HG03060 (cell line): ENCODE measurements at regions not wholly inside any gene's neighbourhood (a gene's known extent, or its start where the extent isn't known, plus 50 kb on each side); places are given as distances from the start of the nearest gene placed in this dataset.
"Not testable (repeated sequence)": the region's sequence is repeated elsewhere in the genome, so short reads cannot be mapped to it uniquely, and the experiment has no call there.

Source experiments
- ATAC-seq: cut with Tn5 transposase; IDR thresholded peaks from one replicate; pipeline ENCODE4 v1.9.1; 2021; ENCODE audit warnings: low read depth, moderate number of reproducible peaks; ENCODE audit not compliant: unreplicated experiment

DNA sequence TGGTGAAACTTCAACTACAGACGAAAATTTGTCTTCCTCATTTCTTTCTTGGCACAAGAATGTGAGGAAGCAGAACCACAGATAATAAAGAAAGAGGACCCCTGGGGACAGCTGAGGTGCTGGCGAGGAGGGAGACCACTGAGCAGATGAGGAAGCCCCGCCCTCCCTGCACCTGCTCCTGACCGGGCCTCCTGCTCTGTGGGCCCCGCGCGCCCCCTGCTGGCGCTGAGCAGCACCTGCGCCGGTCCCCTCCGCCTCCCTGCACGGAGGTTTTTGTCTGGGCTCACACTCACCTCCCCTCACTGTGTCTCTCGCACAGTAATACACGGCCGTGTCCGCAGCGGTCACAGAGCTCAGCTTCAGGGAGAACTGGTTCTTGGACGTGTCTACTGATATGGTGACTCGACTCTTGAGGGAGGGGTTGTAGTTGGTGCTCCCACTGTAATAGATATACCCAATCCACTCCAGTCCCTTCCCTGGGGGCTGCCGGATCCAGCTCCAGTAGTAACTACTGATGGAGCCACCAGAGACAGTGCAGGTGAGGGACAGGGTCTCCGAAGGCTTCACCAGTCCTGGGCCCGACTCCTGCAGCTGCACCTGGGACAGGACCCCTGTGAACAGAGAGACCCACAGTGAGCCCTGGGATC lies 1100.7 kb downstream of the TMEM121 start:
- ATAC-seq = not testable (repeated sequence)

DNA sequence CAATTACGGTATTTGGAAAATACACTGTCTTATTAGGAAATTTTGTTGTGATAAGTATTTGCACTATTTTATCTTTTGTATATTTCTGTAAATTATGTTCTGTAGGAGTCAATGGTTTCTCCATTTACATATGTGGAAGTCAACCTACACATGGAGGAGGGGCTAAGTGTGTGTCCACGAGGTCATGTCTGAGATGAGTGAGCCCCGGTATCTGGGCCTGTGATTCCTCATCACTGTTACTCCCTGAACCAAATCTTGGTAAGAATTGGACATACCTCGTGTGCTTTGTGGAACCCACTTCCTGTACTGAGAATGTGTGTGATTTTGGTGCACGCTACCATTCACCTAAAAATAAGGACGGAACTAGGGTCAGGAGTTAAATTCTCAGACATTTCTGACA lies 1105.5 kb downstream of the TMEM121 start:
- ATAC-seq = no peak

DNA sequence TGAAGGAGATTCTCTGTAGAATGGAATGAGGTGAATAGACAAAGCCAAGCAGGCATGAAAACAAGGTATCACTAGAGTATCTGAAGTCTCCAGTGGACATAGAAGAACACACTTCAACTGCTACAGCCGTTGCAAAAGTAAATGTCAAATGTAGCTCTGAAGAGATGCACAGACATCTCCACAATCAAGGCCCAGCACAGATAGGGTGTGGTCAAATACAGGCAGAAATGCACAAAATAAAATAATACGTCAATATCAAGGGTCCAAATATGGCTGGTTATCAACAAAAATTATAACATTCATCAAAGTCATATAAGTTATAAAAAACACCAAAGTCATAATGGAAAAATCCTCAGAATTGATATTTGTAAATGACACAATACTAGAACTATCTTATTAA lies 1107.3 kb downstream of the TMEM121 start:
- ATAC-seq = no peak

DNA sequence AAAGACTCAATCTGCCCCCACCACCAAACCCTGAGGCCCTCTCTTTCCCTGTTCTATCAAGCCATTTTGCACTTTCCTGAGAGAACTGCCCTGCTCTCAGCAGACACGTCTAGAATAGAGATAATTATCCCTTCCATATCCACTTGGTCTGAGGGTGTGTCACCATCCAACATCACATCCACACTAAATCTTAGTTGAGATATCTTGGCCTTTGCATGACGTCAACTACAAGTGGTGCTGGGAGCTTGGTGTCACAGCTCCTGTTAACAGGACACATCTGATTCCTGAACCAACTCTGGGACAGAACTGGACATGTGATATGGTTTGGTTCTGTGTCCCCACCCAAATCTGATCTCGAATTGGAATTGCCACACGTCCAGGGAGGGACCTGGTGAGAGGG lies 1109.2 kb downstream of the TMEM121 start:
- ATAC-seq = no peak

DNA sequence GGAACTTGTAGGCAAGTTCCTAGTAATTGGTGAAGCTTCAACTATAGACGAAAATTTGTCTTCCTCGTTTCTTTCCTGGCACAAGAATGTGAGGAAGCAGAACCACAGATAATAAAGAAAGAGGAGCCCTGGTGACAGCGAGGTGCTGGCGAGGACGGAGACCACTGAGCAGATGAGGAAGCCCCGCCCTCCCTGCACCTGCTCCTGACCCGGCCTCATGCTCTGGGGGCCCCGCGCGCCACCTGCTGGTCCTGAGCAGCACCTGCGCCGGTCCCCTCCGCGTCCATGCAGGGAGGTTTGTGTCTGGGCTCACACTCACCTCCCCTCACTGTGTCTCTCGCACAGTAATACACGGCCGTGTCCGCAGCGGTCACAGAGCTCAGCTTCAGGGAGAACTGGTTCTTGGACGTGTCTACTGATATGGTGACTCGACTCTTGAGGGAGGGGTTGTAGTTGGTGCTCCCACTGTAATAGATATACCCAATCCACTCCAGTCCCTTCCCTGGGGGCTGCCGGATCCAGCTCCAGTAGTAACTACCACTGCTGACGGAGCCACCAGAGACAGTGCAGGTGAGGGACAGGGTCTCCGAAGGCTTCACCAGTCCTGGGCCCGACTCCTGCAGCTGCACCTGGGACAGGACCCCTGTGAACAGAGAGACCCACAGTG lies 1112.5 kb downstream of the TMEM121 start:
- not testable (repeated sequence) for ATAC-seq

DNA sequence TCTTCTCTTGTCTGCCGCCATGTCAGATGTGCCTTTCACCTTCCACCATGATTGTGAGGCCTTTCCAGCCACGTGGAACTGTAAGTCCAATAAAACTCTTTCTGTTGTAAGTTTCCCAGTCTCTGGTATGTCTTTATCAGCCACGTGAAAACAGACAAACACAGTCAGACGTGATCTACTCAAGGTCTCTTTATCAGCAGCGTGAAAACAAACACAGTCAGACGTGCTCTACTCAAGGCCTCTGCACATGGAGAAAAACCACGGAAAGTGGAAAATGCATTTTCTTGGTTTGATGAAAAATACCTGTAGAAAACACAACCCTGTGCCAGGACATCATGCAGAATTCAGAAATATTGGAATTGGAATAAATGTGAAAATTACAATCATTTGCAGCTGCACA lies 1115.7 kb downstream of the TMEM121 start:
- ATAC-seq = no peak

DNA sequence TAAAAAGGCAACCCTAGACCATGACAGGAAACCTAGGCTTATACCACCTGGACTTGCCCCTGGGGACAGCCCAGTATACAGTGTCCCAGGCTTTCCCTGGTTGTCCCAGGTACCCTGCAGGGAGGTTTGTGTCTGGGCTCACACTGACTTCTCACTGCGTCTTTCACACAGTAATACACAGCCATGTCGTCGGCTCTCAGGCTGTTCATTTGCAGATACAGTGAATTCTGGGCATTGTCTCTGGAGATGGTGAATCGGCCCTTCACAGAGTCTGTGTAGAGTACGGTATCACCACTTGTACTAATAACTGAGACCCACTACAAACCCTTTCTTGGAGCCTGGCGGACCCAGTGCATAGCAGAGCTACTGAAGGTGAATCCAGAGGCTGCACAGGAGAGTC lies 1116.6 kb downstream of the TMEM121 start:
- not testable (repeated sequence) for ATAC-seq

DNA sequence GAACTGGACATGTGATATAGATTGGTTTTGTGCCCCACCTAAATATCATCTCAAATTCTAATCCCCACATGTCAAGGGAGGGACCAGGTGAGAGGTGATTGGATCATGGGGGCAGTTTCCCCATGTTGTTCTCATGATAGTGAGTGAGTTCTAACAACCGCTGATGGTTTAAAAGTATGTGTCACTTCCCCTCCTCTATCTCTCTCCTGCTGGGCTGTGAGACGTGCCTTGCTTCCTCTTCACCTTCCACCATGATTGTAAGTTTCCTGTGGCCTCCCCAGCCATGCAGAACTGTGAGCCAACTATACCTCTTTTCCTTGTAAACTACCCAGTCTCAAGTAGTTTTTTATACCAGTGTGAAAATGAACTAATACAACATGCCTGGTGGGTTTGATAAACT lies 1122.5 kb downstream of the TMEM121 start:
- not testable (repeated sequence) for ATAC-seq

DNA sequence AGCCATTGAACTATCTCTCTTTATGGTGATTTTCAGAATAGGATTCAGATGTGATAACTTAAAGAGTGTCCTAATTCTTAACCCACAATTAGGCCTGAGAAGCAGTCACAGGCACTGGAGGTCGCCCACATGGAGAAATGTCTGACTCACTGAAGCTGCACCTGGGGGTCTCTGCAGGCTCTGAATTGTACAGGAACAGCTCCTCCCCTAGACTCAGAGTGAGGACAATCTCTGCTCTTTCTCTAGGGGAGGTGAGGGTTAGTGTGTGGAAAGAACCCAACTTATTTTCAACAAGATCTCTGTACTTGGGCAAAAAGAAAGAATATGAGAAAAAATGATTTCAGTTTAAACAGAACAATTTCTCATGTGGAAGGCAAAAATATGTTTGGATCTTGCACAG lies 1124.6 kb downstream of the TMEM121 start:
- ATAC-seq = no peak

DNA sequence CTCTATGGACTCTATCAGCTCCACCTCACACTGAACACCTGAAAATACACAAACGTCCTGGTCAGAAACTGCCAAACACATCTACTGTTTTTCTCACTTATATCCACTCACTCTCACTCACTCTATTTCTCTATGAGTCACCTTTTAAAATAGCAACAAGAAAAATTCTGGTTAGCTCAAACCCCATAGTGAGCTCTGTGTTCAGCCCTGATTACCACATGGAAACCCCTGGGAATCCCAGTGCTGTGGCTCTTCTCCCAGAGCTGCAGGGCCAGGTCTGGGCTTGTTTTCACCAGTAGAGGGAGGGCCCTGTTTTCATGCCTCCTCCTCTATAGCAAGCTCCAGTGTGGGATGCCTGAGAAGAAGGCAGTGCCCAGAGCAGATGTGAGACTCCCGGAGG lies 1126.1 kb downstream of the TMEM121 start:
- no peak for ATAC-seq

DNA sequence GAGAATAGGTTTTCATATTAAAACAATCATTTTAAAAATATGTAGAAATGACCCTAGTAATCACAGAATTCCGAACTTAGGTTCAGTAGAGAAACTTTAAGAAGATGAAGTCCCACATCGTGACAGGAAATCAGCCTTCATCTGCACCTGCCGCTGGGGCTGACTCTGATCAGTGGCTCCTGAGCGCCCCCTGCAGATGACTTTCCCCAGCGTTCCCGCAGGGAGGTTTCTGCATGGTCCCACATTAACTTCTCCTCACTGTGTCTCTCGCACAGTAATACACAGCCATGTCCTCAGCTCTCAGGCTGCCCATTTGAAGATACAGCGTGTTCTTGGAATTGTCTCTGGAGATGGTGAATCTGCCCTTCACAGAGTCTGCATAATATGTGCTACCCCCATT lies 1131.1 kb downstream of the TMEM121 start:
- ATAC-seq = no peak

DNA sequence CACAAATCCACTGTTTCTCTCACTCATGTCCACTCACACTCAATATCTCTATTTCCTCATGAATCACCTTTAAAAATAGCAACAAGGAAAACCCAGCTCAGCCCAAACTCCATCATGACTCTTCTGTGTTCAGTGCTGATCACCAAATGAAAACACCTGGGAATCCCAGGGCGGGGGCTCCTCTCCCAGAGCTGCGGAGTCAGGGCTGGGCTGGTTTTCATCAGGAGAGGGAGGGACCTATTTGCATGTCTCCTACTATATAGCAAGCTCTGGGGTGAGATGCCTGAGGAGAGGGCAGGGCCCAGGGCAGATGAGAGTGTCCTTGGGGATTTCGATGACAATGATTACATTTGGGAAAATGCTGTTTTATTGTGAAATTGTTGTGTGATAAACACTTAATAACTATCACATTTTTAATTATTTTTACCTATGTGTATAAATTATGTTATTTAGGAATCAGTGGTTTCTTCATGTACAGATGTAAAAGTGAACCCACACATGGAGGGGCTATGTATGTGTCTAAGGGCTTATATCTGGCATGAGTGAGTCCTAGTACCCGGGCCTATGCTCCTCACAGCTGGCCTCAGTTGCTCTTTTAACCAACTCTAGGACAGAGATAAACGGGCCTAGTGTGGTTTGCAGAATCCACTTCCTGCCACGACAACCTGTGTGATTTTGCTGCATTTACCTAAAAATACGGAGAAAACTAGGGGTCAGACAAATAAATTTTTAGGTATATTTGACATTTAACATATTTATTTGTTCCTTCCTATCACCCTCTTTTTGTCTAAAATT lies 1131.9 kb downstream of the TMEM121 start:
- not testable (repeated sequence) for ATAC-seq

DNA sequence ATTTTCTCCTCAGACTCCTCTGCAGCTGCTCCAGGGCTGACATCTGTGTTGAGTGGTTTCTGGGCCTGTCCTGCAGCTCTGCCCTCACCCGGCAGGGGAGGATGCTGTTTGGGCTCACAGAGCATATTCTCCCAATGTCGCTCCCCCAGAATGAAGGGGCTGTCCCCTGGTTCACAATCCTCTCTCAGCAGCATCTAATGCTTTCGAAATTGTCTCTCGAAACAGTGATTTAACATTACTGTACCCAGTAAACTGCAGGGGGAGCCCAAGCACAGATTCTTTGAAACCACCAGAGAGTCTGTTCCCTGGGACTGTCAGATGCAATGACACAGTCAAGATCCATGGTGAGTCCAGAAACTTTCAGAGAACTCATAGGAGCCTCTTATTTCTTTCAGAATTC lies 1135.2 kb downstream of the TMEM121 start:
- not testable (repeated sequence) for ATAC-seq

DNA sequence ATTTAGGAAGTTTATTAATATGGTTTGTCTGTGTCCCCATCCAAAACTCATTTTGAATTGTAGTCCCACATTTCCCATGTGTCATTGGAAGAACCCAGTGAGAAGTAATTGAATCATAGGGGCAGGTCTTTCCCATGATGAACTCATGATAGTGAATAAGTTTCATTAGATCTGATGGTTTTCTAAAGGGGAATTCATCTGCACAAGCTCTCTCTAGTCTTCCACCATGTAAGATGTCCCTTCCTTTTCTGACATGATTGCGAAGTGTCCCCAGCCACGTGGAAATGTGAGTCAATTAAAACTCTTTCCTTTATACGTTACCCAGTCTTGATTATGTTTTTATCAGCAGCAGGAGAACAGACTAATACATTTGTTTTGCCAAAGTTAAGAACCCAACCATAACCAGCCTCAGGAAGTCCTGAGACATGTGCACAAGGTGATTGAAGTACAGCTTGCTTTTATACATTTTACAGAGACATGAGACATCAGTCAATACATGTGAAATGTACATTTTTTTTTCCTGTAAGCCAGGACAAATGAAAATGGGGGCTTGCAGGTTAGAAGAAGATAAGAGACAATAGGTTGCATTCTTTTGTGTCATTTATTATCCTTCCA lies 1136.7 kb downstream of the TMEM121 start:
- no peak for ATAC-seq

DNA sequence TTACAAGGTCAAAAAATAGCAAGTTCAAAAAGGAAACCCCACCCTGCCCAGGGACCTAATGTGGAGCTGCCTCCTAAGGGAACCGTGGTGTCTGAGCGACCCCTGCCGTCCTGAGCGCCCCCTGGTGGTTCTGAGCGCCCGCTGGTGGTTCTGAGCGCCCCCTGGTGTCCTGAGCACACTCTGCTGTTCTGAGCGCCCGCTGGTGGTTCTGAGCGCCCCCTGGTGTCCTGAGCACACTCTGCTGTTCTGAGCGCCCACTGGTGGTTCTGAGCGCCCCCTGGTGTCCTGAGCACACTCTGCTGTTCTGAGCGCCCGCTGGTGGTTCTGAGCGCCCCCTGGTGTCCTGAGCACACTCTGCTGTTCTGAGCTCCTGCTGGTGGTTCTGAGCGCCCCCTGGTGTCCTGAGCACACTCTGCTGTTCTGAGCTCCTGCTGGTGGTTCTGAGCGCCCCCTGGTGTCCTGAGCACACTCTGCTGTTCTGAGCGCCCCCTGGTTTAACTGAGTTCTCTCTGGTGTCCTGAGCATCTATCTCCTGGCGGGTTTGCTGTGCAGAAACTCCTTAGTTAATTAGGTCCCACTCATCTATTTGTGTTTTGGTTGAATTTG lies 1137.5 kb downstream of the TMEM121 start:
- not testable (repeated sequence) for ATAC-seq

DNA sequence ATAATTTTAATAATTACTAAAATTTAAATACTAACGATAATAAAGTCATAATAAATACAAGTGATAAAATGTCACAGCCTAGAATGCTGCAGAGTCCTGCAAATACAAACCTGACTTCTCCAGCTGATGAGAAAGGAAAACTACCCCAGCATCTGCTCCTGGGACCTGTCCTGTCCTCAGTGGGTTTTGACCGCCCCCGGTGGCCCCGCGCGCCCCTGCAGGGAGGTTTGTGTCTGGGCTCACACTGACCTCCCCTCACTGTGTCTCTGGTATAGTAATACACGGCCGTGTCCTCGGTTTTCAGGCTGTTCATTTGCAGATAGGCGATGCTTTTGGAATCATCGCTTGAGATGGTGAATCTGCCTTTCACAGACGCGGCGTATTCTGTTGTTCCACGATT lies 1139.4 kb downstream of the TMEM121 start:
- ATAC-seq = no peak

DNA sequence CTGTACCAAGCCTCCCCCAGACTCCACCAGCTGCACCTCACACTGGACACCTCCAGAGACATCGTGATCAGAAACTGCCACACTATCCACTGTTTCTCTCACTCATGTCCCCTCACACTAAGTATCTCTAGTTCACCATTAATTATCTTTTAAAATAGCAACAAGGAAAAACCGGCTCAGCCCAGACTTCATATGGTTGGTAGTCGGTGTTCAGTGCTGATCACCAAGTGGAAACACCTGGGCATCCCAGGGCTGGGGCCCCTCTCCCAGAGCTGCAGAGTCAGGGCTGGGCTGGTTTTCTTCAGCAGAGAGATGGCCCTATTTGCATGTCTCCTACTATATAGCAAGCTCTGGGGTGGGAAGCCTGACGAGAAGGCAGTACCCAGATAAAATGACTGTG lies 1140.0 kb downstream of the TMEM121 start:
- ATAC-seq = no peak

DNA sequence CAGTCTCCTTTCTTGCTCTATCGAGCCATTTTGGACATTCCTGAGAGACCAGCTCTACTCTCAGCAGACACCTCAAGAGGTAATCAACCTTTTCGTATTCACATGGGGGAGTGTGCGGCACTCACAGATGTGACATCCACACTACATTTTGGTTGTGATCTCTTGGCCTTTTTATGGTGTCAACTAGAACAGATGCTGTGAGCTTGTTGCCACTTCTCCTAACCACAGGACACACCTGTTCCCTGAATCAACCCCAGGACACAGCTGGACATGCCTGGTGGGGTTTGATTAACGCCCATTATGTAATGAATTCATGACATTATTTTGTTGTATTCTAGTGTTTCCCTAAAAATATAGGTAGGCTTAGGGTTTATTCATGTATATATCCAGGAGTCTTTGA lies 1143.6 kb downstream of the TMEM121 start:
- no peak for ATAC-seq

DNA sequence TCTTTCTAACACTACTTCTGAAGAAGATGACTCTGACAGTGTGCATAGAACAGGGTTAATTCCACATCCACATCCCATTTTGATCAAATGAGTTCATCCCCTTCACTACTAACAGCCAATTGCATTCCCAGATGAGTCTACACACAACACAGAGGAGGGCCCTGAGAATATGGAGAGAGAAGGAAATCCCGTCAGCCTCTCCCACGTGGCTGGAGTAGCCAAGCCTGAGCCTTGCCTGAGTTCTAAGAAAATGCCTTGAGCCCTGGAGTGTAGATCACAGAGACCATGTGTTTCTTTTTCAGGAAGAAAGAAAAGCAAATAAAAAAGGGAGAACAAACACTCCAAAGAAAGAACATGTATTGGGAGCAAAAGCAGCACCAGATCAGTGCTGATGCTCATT lies 1147.7 kb downstream of the TMEM121 start:
- ATAC-seq = not testable (repeated sequence)

DNA sequence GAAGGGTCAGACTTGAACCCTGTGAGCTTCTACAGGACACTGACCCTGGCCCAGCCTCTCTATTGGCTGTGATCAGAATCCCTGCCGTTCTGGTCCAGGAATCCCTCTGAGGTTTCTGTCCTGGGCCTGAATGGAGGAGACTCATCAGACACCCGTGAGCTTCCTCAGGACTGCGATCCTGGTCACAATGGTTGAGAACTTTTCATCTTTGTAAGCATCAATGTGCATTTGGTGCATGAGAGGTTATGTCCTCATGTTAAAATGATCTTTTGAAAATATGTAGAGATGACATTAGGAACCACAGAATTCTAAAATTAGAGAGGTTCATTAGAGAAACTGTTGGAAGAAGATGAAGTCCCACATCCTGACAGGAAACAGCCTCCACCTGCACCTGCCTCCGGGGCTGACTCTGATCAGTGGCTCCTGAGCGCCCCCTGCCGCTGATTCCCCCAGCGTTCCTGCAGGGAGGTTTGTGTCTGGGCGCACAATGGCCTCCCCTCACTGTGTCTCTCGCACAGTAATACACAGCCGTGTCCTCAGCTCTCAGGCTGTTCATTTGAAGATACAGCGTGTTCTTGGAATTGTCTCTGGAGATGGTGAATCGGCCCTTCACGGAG lies 1148.2 kb downstream of the TMEM121 start:
- not testable (repeated sequence) for ATAC-seq
